GM12878 (cell line): ENCODE measurements at regions not wholly inside any gene's neighbourhood (a gene's known extent, or its start where the extent isn't known, plus 50 kb on each side); places are given as distances from the start of the nearest gene placed in this dataset.

ENCODE experiments used
- TARDBP ChIP-seq: IDR thresholded peaks from 2 replicates; pipeline ENCODE4 v1.6.1; 2016; ENCODE audit warnings: borderline replicate concordance
- TF ChIP-seq, protein P1 (sequence below): fragments of 150-350 bp; IDR thresholded peaks from 2 replicates; pipeline ENCODE4 v1.6.1; 2016; ENCODE audit warnings: low read depth, low read length
- TF ChIP-seq, protein P2 (sequence below): IDR thresholded peaks from 2 replicates; pipeline ENCODE4 v1.6.1; 2011; ENCODE audit warnings: borderline replicate concordance, low read depth, mild to moderate bottlenecking, moderate library complexity, mixed read lengths, low read length; ENCODE audit not compliant: insufficient read depth; ENCODE audit errors: extremely low read length

DNA sequence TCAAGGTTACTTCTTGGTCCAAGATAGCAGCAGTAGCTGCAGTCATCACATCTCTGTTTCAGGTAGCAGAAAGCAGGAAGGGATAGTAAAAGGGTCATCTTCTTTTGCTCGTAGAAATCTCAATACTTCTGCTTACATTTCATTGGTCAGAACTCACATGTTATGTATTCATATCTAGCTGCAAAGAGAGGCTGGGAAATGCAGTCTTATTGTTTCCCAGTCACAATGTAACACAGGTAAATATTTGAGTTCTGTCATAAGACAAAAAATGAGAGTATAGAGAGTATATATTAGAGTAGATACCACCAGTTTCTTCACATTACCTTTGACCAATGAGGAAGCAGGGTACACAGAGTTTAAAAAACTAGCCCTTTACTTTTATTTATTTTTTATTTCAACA lies 132.4 kb upstream of the ITGA6 start:
- TF ChIP-seq, protein P1, sequence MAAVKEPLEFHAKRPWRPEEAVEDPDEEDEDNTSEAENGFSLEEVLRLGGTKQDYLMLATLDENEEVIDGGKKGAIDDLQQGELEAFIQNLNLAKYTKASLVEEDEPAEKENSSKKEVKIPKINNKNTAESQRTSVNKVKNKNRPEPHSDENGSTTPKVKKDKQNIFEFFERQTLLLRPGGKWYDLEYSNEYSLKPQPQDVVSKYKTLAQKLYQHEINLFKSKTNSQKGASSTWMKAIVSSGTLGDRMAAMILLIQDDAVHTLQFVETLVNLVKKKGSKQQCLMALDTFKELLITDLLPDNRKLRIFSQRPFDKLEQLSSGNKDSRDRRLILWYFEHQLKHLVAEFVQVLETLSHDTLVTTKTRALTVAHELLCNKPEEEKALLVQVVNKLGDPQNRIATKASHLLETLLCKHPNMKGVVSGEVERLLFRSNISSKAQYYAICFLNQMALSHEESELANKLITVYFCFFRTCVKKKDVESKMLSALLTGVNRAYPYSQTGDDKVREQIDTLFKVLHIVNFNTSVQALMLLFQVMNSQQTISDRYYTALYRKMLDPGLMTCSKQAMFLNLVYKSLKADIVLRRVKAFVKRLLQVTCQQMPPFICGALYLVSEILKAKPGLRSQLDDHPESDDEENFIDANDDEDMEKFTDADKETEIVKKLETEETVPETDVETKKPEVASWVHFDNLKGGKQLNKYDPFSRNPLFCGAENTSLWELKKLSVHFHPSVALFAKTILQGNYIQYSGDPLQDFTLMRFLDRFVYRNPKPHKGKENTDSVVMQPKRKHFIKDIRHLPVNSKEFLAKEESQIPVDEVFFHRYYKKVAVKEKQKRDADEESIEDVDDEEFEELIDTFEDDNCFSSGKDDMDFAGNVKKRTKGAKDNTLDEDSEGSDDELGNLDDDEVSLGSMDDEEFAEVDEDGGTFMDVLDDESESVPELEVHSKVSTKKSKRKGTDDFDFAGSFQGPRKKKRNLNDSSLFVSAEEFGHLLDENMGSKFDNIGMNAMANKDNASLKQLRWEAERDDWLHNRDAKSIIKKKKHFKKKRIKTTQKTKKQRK, result no peak
- TF ChIP-seq, protein P2, sequence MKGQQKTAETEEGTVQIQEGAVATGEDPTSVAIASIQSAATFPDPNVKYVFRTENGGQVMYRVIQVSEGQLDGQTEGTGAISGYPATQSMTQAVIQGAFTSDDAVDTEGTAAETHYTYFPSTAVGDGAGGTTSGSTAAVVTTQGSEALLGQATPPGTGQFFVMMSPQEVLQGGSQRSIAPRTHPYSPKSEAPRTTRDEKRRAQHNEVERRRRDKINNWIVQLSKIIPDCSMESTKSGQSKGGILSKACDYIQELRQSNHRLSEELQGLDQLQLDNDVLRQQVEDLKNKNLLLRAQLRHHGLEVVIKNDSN, result no peak
- TF ChIP-seq TARDBP, result no peak
